Fibroblast of lung (primary cell): ENCODE measurements at regions not wholly inside any gene's neighbourhood (a gene's known extent, or its start where the extent isn't known, plus 50 kb on each side); places are given as distances from the start of the nearest gene placed in this dataset.

Source experiments
- EZH2 ChIP-seq: IDR thresholded peaks from 2 replicates; pipeline ENCODE4 v1.5.1; 2012; ENCODE audit warnings: low read length, control low read depth, mild to moderate bottlenecking; ENCODE audit errors: missing control alignments
- TF ChIP-seq, protein P1 (sequence below), 2 donors: IDR thresholded peaks in 1 of 2; conservative IDR thresholded peaks in 1 of 2; 1 replicate in 1 of 2; 2 replicates in 1 of 2; pipeline ENCODE4 v1.5.1; 2011 to 2012; ENCODE audit warnings: low read length in 2 of 2, control low read depth in 1 of 2, inconsistent platforms in 1 of 2, low read depth in 1 of 2, mild to moderate bottlenecking in 1 of 2

DNA sequence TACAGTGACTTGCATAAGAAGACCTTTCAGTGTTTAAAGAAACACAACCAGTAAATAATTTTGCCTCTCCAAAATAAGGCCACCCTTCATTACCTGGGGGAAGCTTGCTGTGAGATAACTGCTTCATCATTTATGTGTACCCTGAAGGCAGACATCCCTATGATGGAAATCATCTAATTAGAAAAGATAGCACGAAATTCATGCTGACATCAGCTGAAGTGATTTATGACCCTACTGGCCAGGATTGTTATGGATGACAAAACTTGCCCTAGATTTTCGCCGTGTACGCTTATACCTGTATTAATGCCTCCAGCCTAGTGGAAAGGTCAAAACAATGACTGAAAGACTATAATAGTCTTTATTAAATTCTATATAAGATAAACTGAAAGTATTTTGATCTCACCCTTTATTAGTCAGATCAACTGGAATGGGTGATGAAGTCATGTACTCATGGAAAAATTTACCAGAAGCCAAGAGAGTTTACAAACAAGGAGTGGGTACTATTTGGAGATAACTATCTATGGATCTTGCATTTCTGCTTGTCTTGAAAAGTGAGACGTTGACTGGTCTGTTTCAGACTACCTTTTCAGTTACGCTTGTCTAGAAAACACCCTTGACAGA is 114.2 kb downstream of the PPP1R3A start:
- TF ChIP-seq, protein P1, sequence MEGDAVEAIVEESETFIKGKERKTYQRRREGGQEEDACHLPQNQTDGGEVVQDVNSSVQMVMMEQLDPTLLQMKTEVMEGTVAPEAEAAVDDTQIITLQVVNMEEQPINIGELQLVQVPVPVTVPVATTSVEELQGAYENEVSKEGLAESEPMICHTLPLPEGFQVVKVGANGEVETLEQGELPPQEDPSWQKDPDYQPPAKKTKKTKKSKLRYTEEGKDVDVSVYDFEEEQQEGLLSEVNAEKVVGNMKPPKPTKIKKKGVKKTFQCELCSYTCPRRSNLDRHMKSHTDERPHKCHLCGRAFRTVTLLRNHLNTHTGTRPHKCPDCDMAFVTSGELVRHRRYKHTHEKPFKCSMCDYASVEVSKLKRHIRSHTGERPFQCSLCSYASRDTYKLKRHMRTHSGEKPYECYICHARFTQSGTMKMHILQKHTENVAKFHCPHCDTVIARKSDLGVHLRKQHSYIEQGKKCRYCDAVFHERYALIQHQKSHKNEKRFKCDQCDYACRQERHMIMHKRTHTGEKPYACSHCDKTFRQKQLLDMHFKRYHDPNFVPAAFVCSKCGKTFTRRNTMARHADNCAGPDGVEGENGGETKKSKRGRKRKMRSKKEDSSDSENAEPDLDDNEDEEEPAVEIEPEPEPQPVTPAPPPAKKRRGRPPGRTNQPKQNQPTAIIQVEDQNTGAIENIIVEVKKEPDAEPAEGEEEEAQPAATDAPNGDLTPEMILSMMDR (conservative IDR thresholded peaks at IDR 0.05 in 1 of 2, IDR thresholded peaks at IDR 0.05 in 1 of 2; ENCODE audit: low read depth in 1 of 2, low read length in 2 of 2) = no peak
- no peak for TF ChIP-seq EZH2
